ENCODE measurements at regions not wholly inside any gene's neighbourhood (a gene's known extent, or its start where the extent isn't known, plus 50 kb on each side); places are given as distances from the start of the nearest gene placed in this dataset.

- Histone ChIP-seq H3K27ac (no peak overlapping the region), H3K27me3 (ENCODE audit: insufficient read depth in 3 of 3, low read length in 2 of 3) (no peaks in the 10 kb centered on the region), H3K9me3 (no peaks in the 10 kb centered on the region), H3K4me1 (no peaks in the 10 kb centered on the region), H3K36me3 (ENCODE audit: insufficient read depth in 1 of 2, low read depth in 1 of 2) (no peaks in the 10 kb centered on the region), H3K4me3 (no peak overlapping the region)
- TF ChIP-seq CTCF (IDR thresholded peaks at IDR 0.05): no peak
- WGBS, 3 donors: 36 to 51% (median 49%) methylated on average over 4 of the region's 4 CpGs
- no peak for ATAC-seq
- DNase-seq: no peak
- intact Hi-C loops (cut with DNase I): no loop called here
Measured at GRCh38 chr5:99317136-99317535, 388.3 kb upstream of the CHD1 start.

GRCh38 chr5:99316484-99316883, 387.7 kb upstream of the CHD1 start:
- H3K27ac ChIP-seq: no peak overlapping the region
- H3K4me3 ChIP-seq: no peak overlapping the region
- no peak for TF ChIP-seq CTCF (IDR thresholded peaks at IDR 0.05)
- ATAC-seq (no peak), DNase-seq (no peak)
- no peaks in the 10 kb centered on the region for H3K27me3 ChIP-seq (ENCODE audit: insufficient read depth in 3 of 3, low read length in 2 of 3)
- no peaks in the 10 kb centered on the region for H3K4me1 ChIP-seq
- 69 to 89% (median 77%) methylated on average over 1 of the region's 1 CpG for WGBS, 3 donors
- no peaks in the 10 kb centered on the region for H3K9me3 ChIP-seq
- H3K36me3 ChIP-seq (ENCODE audit: insufficient read depth in 1 of 2, low read depth in 1 of 2): no peaks in the 10 kb centered on the region
- intact Hi-C loops (cut with DNase I): no loop called here

DNA sequence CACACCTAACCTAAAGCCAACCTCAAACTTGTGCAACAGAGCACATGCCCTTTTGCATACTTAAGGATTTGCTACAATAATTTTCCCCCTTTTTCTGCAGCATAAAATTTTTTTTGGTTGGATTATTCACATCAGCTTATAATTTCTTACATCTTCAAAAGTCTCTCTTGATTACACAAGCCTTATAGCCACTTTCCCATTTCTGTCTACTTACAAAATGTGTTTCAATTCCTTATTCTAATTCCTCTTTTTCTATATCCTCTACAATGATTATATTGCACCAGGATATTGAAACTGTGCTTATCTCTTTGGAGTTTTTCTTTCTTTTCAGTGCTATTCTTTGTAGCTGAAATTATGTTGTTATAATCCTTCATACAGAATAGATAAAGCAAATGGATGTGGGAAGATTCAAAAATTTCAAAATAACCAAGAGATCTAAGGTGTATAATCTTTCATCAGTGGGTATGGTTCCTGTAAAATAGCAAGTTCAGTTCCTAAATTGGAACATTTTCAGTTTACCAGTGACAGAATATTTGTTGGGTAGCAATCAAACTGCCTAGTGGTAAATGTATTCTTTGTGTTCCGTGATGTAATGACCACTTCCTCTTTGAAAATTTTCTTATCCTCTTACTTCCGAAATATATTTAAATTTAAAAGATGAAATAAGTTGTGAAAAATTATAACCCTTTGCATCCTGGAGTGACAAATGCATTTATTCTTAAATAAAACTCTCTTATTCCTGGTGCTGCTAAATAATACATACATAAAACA, 386.8 kb upstream of the CHD1 start:
- no peaks in the 10 kb centered on the region for H3K36me3 ChIP-seq (ENCODE audit: insufficient read depth in 1 of 2, low read depth in 1 of 2)
- H3K27me3 ChIP-seq (ENCODE audit: insufficient read depth in 3 of 3, low read length in 2 of 3): no peaks in the 10 kb centered on the region
- DNase-seq (no peak), ATAC-seq (no peak)
- H3K4me3 ChIP-seq: no peak overlapping the region
- H3K27ac ChIP-seq: no peak overlapping the region
- H3K4me1 ChIP-seq: no peaks in the 10 kb centered on the region
- no peaks in the 10 kb centered on the region for H3K9me3 ChIP-seq
- intact Hi-C loops (cut with DNase I): no loop called here
- WGBS, 3 donors: 59 to 64% (median 62%) methylated on average over 2 of the region's 2 CpGs
- no peak for TF ChIP-seq CTCF (IDR thresholded peaks at IDR 0.05)

GRCh38 chr5:99314721-99315120, 385.9 kb upstream of the CHD1 start:
- Histone ChIP-seq H3K4me3 (no peak overlapping the region), H3K4me1 (no peaks in the 10 kb centered on the region), H3K9me3 (no peaks in the 10 kb centered on the region), H3K36me3 (ENCODE audit: insufficient read depth in 1 of 2, low read depth in 1 of 2) (no peaks in the 10 kb centered on the region), H3K27me3 (ENCODE audit: insufficient read depth in 3 of 3, low read length in 2 of 3) (no peaks in the 10 kb centered on the region), H3K27ac (no peak overlapping the region)
- 86 to 92% (median 87%) methylated on average over 2 of the region's 2 CpGs for WGBS, 3 donors
- no peak for TF ChIP-seq CTCF (IDR thresholded peaks at IDR 0.05)
- ATAC-seq: no peak
- intact Hi-C loops (cut with DNase I): no loop called here
- no peak for DNase-seq

GRCh38 chr5:99308131-99308530, 379.3 kb upstream of the CHD1 start:
- ATAC-seq (no peak), DNase-seq (no peak)
- no peaks in the 10 kb centered on the region for H3K36me3 ChIP-seq (ENCODE audit: insufficient read depth in 1 of 2, low read depth in 1 of 2)
- H3K27me3 ChIP-seq (ENCODE audit: insufficient read depth in 3 of 3, low read length in 2 of 3): no peaks in the 10 kb centered on the region
- whole genome bisulfite sequencing, 3 donors: 43 to 67% (median 56%) methylated on average over 1 of the region's 1 CpG
- intact Hi-C loops (cut with DNase I): no loop called here
- H3K4me3 ChIP-seq: no peak overlapping the region
- no peaks in the 10 kb centered on the region for H3K9me3 ChIP-seq
- H3K4me1 ChIP-seq: no peaks in the 10 kb centered on the region
- no peak for TF ChIP-seq CTCF (IDR thresholded peaks at IDR 0.05)
- H3K27ac ChIP-seq: no peak overlapping the region
